AG09319 (cell line): ENCODE measurements at regions not wholly inside any gene's neighbourhood (a gene's known extent, or its start where the extent isn't known, plus 50 kb on each side); places are given as distances from the start of the nearest gene placed in this dataset.

Experiments used
- DNase-seq: peaks from one replicate; pipeline ENCODE4 v3.0.0-alpha.2; 2010; ENCODE audit warnings: low read depth; ENCODE audit errors: extremely low read depth
- CTCF ChIP-seq: IDR thresholded peaks from 2 replicates; pipeline ENCODE4 v1.5.1; 2011; ENCODE audit warnings: low read depth, mild to moderate bottlenecking, inconsistent platforms, low read length, moderate library complexity

- DNase-seq: no peak
- TF ChIP-seq CTCF: no peak
Measured at GRCh38 chr6:3631877-3632276, 119.6 kb downstream of the PXDC1 start.

DNA sequence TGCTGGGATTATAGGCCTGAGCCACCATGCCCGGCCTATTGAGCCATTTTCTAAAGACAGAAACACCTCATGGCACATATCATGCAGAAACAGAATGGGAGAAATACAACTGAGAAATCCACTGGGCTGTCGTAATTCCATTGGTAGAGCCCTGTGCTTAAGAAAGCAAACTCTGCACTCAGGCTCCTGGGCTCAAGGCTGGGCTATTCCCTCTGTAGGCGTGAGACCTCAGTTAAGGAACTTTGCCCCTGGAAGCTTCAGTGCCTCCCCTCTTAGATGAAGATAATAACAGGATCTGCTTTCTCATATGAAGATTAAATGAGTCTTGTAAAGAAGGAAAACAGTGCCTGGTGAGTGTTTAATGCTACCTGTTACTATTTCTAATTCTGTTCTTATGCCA, 120.3 kb downstream of the PXDC1 start:
- DNase-seq: no peak
- TF ChIP-seq CTCF: no peak

- DNase-seq: no peak
- no peak for TF ChIP-seq CTCF
Measured at GRCh38 chr6:3630258-3630835, 121.2 kb downstream of the PXDC1 start.

- no peak for DNase-seq
- no peak for TF ChIP-seq CTCF
Measured at GRCh38 chr6:3627956-3628835, 123.3 kb downstream of the PXDC1 start.

- DNase-seq: no peak
Measured at GRCh38 chr6:3627501-3627900, 124.0 kb downstream of the PXDC1 start.

GRCh38 chr6:3625980-3626563, 125.4 kb downstream of the PXDC1 start:
- DNase-seq: no peak
- no peak for TF ChIP-seq CTCF

More at GRCh38 chr6:3627501-3627900, 124.0 kb downstream of the PXDC1 start:
- TF ChIP-seq CTCF: no peak
